Dermis blood vessel endothelial cell (primary cell): ENCODE measurements at regions not wholly inside any gene's neighbourhood (a gene's known extent, or its start where the extent isn't known, plus 50 kb on each side); places are given as distances from the start of the nearest gene placed in this dataset.
"Not testable (repeated sequence)": the region's sequence is repeated elsewhere in the genome, so short reads cannot be mapped to it uniquely, and the experiment has no call there.

Experiments used
- DNase-seq: peaks from one replicate; pipeline ENCODE4 v3.0.0; 2010

- DNase-seq, result no peak
Measured at GRCh38 chr6:71727632-71728294, 158.6 kb upstream of the RIMS1 start.

GRCh38 chr6:71730284-71730683, 156.1 kb upstream of the RIMS1 start:
- no peak for DNase-seq

GRCh38 chr6:71733970-71734899, 152.1 kb upstream of the RIMS1 start:
- no peak for DNase-seq

- no peak for DNase-seq
Measured at GRCh38 chr6:71737953-71738352, 148.4 kb upstream of the RIMS1 start.

- no peak for DNase-seq
Measured at GRCh38 chr6:71745525-71745924, 140.8 kb upstream of the RIMS1 start.

- DNase-seq, result no peak
Measured at GRCh38 chr6:71766146-71766760, 120.1 kb upstream of the RIMS1 start.

GRCh38 chr6:71766796-71767195, 119.6 kb upstream of the RIMS1 start:
- no peak for DNase-seq

GRCh38 chr6:71768356-71768755, 118.0 kb upstream of the RIMS1 start:
- no peak for DNase-seq

- no peak for DNase-seq
Measured at GRCh38 chr6:71808865-71809264, 77.5 kb upstream of the RIMS1 start.

- no peak for DNase-seq
Measured at GRCh38 chr6:71810880-71811279, 75.5 kb upstream of the RIMS1 start.

GRCh38 chr6:71822625-71823024, 63.7 kb upstream of the RIMS1 start:
- DNase-seq, result no peak

GRCh38 chr6:71832110-71832764, 54.1 kb upstream of the RIMS1 start:
- not testable (repeated sequence) for DNase-seq
